ENCODE measurements at regions not wholly inside any gene's neighbourhood (a gene's known extent, or its start where the extent isn't known, plus 50 kb on each side); places are given as distances from the start of the nearest gene placed in this dataset.

DNA sequence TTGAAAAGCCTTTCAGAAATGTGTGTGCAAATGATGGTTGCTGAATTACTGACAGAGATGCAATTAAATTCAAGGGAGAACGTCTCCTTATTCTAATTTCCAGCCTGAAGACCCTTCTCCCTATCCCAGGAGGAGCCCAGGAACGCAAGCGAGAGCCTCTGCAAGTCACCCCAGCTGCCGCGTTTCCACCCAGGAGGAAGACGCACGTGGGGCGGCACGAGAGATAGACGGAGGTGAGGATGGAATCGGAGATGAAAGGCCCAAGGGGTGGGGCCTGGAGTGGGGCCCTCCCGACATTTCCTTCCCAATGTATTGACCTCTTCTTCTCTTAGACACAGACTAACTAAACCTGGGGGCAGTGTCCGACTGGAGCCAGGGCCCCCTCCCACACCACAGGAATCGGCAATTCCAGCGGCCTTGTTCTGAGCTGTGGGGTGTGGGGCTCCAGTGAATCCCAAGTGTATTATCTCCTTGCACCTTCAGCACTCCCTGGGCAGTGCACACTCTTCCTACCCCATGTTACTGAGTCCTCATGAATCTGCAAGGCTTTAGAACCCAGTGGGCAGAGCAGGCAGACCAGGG lies 322.5 kb downstream of the AJAP1 start:
- 92% methylated on average over 7 of the region's 15 CpGs for WGBS (ENCODE audit: insufficient coverage)
- Histone ChIP-seq H3K4me1 (ENCODE audit: control insufficient read depth in 2 of 2, insufficient read depth in 2 of 2, low read length in 2 of 2) (no peaks in the 10 kb centered on the region), H3K27ac (ENCODE audit: low read length in 2 of 2) (no peak overlapping the region), H2AFZ (ENCODE audit: insufficient read depth, low read depth, low read length, poor library complexity, severe bottlenecking) (no peak overlapping the region), H3K9ac (ENCODE audit: low read length) (no peak overlapping the region), H3K9me3 (ENCODE audit: control extremely low read depth in 1 of 3, control insufficient read depth in 2 of 3, insufficient read depth in 1 of 3, low read length in 2 of 3) (peaks cover 0 to 12% (median 0%) of the 10 kb centered on the region in 3 donors), H3K4me2 (replicated peaks; ENCODE audit: low read depth, low read length, poor library complexity, severe bottlenecking) (no peak overlapping the region), H3K79me2 (ENCODE audit: control insufficient read depth, insufficient read depth, low read length) (no peaks in the 10 kb centered on the region), H3K36me3 (replicated peaks in 1 of 2; ENCODE audit: control extremely low read depth in 1 of 2, control insufficient read depth in 1 of 2, extremely low read depth in 1 of 2, insufficient read depth in 2 of 2, low read length in 1 of 2) (no peaks in the 10 kb centered on the region), H4K20me1 (ENCODE audit: control insufficient read depth, insufficient read depth, low read length, poor library complexity, severe bottlenecking) (no peaks in the 10 kb centered on the region), H3K4me3 (ENCODE audit: control extremely low read depth in 1 of 5, extremely low read depth in 1 of 5, insufficient read depth in 1 of 5, low read depth in 2 of 5, low read length in 4 of 5) (no peak overlapping the region), H3K27me3 (replicated peaks in 1 of 4; ENCODE audit: control extremely low read depth in 1 of 4, control insufficient read depth in 3 of 4, insufficient read depth in 4 of 4, low read length in 3 of 4) (no peaks in the 10 kb centered on the region)
- ATAC-seq (ENCODE audit: low read depth) (no peak), DNase-seq (no peak)
- no peak overlapping the region for H3K27ac Mint-ChIP-seq
- intact Hi-C loops (cut with micrococcal nuclease), result no loop called here
- H3K27me3 Mint-ChIP-seq, result peaks cover 13% of the 10 kb centered on the region
- H3K9me3 Mint-ChIP-seq (ENCODE audit: insufficient read depth), result no peaks in the 10 kb centered on the region
- H3K4me1 Mint-ChIP-seq, result no peaks in the 10 kb centered on the region
- ChIA-PET CTCF (no interaction called here), POLR2A (no interaction called here)
- TF ChIP-seq EZH2 (IDR thresholded peaks at IDR 0.05; ENCODE audit: borderline replicate concordance, insufficient read depth, low read depth, low read length, poor library complexity, severe bottlenecking), result no peak
- TF ChIP-seq, protein P1, sequence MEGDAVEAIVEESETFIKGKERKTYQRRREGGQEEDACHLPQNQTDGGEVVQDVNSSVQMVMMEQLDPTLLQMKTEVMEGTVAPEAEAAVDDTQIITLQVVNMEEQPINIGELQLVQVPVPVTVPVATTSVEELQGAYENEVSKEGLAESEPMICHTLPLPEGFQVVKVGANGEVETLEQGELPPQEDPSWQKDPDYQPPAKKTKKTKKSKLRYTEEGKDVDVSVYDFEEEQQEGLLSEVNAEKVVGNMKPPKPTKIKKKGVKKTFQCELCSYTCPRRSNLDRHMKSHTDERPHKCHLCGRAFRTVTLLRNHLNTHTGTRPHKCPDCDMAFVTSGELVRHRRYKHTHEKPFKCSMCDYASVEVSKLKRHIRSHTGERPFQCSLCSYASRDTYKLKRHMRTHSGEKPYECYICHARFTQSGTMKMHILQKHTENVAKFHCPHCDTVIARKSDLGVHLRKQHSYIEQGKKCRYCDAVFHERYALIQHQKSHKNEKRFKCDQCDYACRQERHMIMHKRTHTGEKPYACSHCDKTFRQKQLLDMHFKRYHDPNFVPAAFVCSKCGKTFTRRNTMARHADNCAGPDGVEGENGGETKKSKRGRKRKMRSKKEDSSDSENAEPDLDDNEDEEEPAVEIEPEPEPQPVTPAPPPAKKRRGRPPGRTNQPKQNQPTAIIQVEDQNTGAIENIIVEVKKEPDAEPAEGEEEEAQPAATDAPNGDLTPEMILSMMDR (IDR thresholded peaks at IDR 0.05), result no peak
- no peak overlapping the region for H3K4me3 Mint-ChIP-seq

- peaks cover 13% of the 10 kb centered on the region for H3K27me3 Mint-ChIP-seq
- Histone ChIP-seq H3K27me3 (replicated peaks in 1 of 4; ENCODE audit: control extremely low read depth in 1 of 4, control insufficient read depth in 3 of 4, insufficient read depth in 4 of 4, low read length in 3 of 4) (no peaks in the 10 kb centered on the region), H3K79me2 (ENCODE audit: control insufficient read depth, insufficient read depth, low read length) (no peaks in the 10 kb centered on the region), H3K27ac (ENCODE audit: low read length in 2 of 2) (no peak overlapping the region), H3K36me3 (replicated peaks in 1 of 2; ENCODE audit: control extremely low read depth in 1 of 2, control insufficient read depth in 1 of 2, extremely low read depth in 1 of 2, insufficient read depth in 2 of 2, low read length in 1 of 2) (no peaks in the 10 kb centered on the region), H4K20me1 (ENCODE audit: control insufficient read depth, insufficient read depth, low read length, poor library complexity, severe bottlenecking) (no peaks in the 10 kb centered on the region), H3K4me2 (replicated peaks; ENCODE audit: low read depth, low read length, poor library complexity, severe bottlenecking) (no peak overlapping the region), H3K9me3 (ENCODE audit: control extremely low read depth in 1 of 3, control insufficient read depth in 2 of 3, insufficient read depth in 1 of 3, low read length in 2 of 3) (peaks cover 0 to 15% (median 0%) of the 10 kb centered on the region in 3 donors), H3K4me1 (ENCODE audit: control insufficient read depth in 2 of 2, insufficient read depth in 2 of 2, low read length in 2 of 2) (no peaks in the 10 kb centered on the region), H3K9ac (ENCODE audit: low read length) (no peak overlapping the region), H3K4me3 (ENCODE audit: control extremely low read depth in 1 of 5, extremely low read depth in 1 of 5, insufficient read depth in 1 of 5, low read depth in 2 of 5, low read length in 4 of 5) (no peak overlapping the region), H2AFZ (ENCODE audit: insufficient read depth, low read depth, low read length, poor library complexity, severe bottlenecking) (no peak overlapping the region)
- no peaks in the 10 kb centered on the region for H3K4me1 Mint-ChIP-seq
- TF ChIP-seq EZH2 (IDR thresholded peaks at IDR 0.05; ENCODE audit: borderline replicate concordance, insufficient read depth, low read depth, low read length, poor library complexity, severe bottlenecking), result no peak
- TF ChIP-seq, protein P1 (IDR thresholded peaks at IDR 0.05), result no peak
- ATAC-seq (ENCODE audit: low read depth) (no peak), DNase-seq (no peak)
- 84% methylated on average over 8 of the region's 8 CpGs for WGBS (ENCODE audit: insufficient coverage)
- no peak overlapping the region for H3K27ac Mint-ChIP-seq
- CTCF ChIA-PET, result no interaction called here
- intact Hi-C loops (cut with micrococcal nuclease), result no loop called here
- H3K4me3 Mint-ChIP-seq, result no peak overlapping the region
- POLR2A ChIA-PET, result no interaction called here
- no peaks in the 10 kb centered on the region for H3K9me3 Mint-ChIP-seq (ENCODE audit: insufficient read depth)
Observed at GRCh38 chr1:4975856-4976255, 321.4 kb downstream of the AJAP1 start.
